Fibroblast of peridontal ligament (primary cell): ENCODE measurements at regions not wholly inside any gene's neighbourhood (a gene's known extent, or its start where the extent isn't known, plus 50 kb on each side); places are given as distances from the start of the nearest gene placed in this dataset.

ENCODE experiments used
- DNase-seq: peaks from one replicate; pipeline ENCODE4 v3.0.0-alpha.2; 2010; ENCODE audit errors: extremely low read depth

- no peak for DNase-seq
These were observed 195.9 kb upstream of the TCF4 start for GRCh38 chr18:55783921-55784320.

GRCh38 chr18:55781481-55781957, 193.5 kb upstream of the TCF4 start:
- peak; percentile 70 for DNase-seq

- peak; percentile 38 for DNase-seq
These were observed 192.6 kb upstream of the TCF4 start for GRCh38 chr18:55780586-55781071.

GRCh38 chr18:55779691-55780585, 191.9 kb upstream of the TCF4 start:
- DNase-seq, result no peak

GRCh38 chr18:55778788-55779690, 191.0 kb upstream of the TCF4 start:
- peak; percentile 29 for DNase-seq

- no peak for DNase-seq
These were observed 189.8 kb upstream of the TCF4 start for GRCh38 chr18:55777666-55778304.

- no peak for DNase-seq
These were observed 188.0 kb upstream of the TCF4 start for GRCh38 chr18:55775972-55776371.

- DNase-seq, result no peak
These were observed 186.5 kb upstream of the TCF4 start for GRCh38 chr18:55774505-55774904.

GRCh38 chr18:55768255-55768654, 180.3 kb upstream of the TCF4 start:
- no peak for DNase-seq

GRCh38 chr18:55764386-55764785, 176.4 kb upstream of the TCF4 start:
- no peak for DNase-seq

GRCh38 chr18:55763805-55764204, 175.8 kb upstream of the TCF4 start:
- no peak for DNase-seq

GRCh38 chr18:55763298-55763697, 175.3 kb upstream of the TCF4 start:
- peak; percentile 32 for DNase-seq

GRCh38 chr18:55762424-55762823, 174.4 kb upstream of the TCF4 start:
- no peak for DNase-seq

- no peak for DNase-seq
These were observed 165.8 kb upstream of the TCF4 start for GRCh38 chr18:55753643-55754263.

- DNase-seq, result no peak
These were observed 163.5 kb upstream of the TCF4 start for GRCh38 chr18:55751476-55751875.

- no peak for DNase-seq
These were observed 160.3 kb upstream of the TCF4 start for GRCh38 chr18:55748227-55748738.

GRCh38 chr18:55744206-55744605, 156.2 kb upstream of the TCF4 start:
- no peak for DNase-seq

GRCh38 chr18:55743736-55744135, 155.7 kb upstream of the TCF4 start:
- DNase-seq, result no peak

GRCh38 chr18:55743133-55743532, 155.1 kb upstream of the TCF4 start:
- DNase-seq, result peak; percentile 5

- DNase-seq, result no peak
These were observed 151.5 kb upstream of the TCF4 start for GRCh38 chr18:55739488-55739887.

GRCh38 chr18:55738483-55739114, 150.6 kb upstream of the TCF4 start:
- DNase-seq, result no peak
